Right lung (tissue), 2 donors: ENCODE measurements at regions not wholly inside any gene's neighbourhood (a gene's known extent, or its start where the extent isn't known, plus 50 kb on each side); places are given as distances from the start of the nearest gene placed in this dataset.
"Not testable (repeated sequence)": the region's sequence is repeated elsewhere in the genome, so short reads cannot be mapped to it uniquely, and the experiment has no call there.

ENCODE experiments used
- DNase-seq, 2 donors: peaks; one replicate each; pipeline ENCODE4 v3.0.0-alpha.2; 2013

DNA sequence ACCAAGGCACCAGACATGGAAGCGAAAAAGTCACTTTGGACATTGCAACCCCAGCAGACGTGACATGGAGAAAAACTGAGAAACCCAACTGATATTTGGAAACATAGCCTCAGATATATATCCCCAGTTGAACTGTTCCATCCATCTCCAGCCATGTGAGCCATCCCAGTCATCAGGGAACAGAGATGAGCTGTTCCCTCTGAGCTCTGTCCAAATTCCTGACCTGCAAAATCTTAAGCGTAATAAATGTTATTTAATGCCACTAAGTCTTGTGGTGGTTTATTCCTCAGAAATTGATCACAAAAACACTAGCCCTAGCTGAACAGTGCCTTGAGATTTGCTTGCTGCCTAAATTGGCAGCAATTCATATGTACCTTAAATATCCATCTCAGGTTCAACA lies 182.8 kb downstream of the NRP2 start:
- DNase-seq, result no peak

- no peak for DNase-seq
These were observed 182.2 kb downstream of the NRP2 start for GRCh38 chr2:205864491-205864890.

- not testable (repeated sequence) for DNase-seq
These were observed 180.5 kb downstream of the NRP2 start for GRCh38 chr2:205862761-205863160.

- DNase-seq, result no peak
These were observed 178.6 kb downstream of the NRP2 start for GRCh38 chr2:205860885-205861284.

DNA sequence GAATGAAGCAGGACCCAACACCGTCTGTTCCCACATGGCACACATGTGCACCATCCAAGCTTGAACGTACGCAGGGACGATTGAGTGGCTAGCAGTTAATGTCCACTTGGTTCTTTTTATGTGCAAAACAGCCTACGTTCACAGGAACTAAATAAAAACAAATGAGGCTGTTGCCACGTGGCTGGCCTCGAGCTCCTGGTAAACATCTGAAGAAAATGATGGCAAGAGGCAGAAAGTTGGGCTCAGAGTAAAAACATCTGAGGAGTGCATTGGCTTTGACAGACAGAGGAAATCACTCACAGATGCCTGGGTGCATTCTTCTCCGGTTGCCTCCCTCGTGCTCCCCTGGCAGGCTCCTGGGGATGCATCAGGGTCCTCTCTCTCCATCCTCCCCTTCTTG lies 177.9 kb downstream of the NRP2 start:
- DNase-seq, result no peak

GRCh38 chr2:205858881-205859441 lies 176.7 kb downstream of the NRP2 start:
- DNase-seq, result peak; percentile 57 to 58

GRCh38 chr2:205858275-205858674 lies 176.0 kb downstream of the NRP2 start:
- no peak for DNase-seq

DNA sequence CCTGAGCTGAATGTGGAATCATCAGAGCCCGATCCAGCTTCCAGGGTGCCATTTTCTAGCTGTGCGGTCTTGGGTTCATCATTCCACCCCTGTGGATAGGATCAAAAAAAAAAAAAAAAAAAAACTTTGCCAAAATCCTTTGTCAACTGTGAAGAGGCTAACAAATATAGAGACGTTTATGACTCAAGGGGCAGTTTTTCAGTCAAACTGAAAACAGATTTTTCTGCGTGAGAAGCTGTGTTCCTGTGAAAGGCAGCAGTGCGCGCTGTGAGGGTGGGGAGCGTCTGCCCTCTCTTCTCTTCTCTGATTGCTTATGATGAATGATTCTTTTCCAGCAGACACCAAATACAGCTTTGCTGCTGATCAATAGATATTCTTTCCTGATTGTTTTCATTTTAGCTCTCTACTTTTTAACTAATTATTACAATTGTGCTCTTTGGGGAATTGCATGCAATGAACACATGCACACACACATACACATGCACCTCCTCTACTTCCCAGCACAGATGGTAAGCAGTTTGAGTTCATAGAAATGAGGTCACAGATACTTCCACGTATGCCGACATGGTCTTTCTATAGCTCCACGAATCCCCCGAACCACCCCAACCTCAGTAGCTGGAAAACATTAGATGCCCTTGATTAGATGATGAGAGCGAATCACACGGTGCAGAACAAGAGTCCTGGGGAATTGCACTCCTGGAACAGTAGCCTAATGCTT lies 175.4 kb downstream of the NRP2 start:
- DNase-seq, result no peak

GRCh38 chr2:205852457-205852856 lies 170.2 kb downstream of the NRP2 start:
- DNase-seq, result no peak

- DNase-seq, result no peak
These were observed 168.3 kb downstream of the NRP2 start for GRCh38 chr2:205850611-205851010.

GRCh38 chr2:205850132-205850531 lies 167.8 kb downstream of the NRP2 start:
- DNase-seq, result no peak

GRCh38 chr2:205849136-205849535 lies 166.8 kb downstream of the NRP2 start:
- DNase-seq, result no peak

GRCh38 chr2:205848601-205849000 lies 166.3 kb downstream of the NRP2 start:
- DNase-seq, result peak in 1 of 2 donors; percentile 24
